A549 (cell line): ENCODE measurements at regions not wholly inside any gene's neighbourhood (a gene's known extent, or its start where the extent isn't known, plus 50 kb on each side); places are given as distances from the start of the nearest gene placed in this dataset.

Source experiments
- ATAC-seq, 2 experiments: fragments of 200-7000 bp in 1 of 2; fragments of >200 bp in 1 of 2; cut with Nextera tagmentation in 1 of 2; cut with Tn5 transposase in 1 of 2; 3 replicates each; pipeline versions ENCODE4 v1.8.0 to v1.9.1; 2018 to 2020; ENCODE audit warnings: mild to moderate bottlenecking in 1 of 2, moderate library complexity in 1 of 2
- CTCF ChIA-PET: fragments of 300-600 bp; sonication (Branson Sonifier 250); formaldehyde crosslinking; extraction: SDS; loops from one replicate; lab custom pipeline; 2021; ENCODE audit warnings: antibody characterized with exemption, inconsistent platforms; lab: Yijun Ruan, JAX
- POLR2A ChIA-PET: fragments of 350-600 bp; formaldehyde crosslinking; extraction: SDS; loops from one replicate; lab custom pipeline; 2021; ENCODE audit warnings: antibody characterized with exemption, inconsistent platforms; lab: Yijun Ruan, JAX
- DNase-seq, 2 experiments: peaks; one replicate each; pipeline versions ENCODE4 v3.0.0 to v3.0.0-alpha.2; 2011 to 2016; ENCODE audit warnings: low read depth in 1 of 2, low spot score in 1 of 2
- FAIRE-seq: peaks from 2 replicates; lab custom pipeline; 2011; peaks lifted over from hg19 to GRCh38; lab: Jason Lieb, UNC
- H3K27ac ChIP-seq, 2 experiments: fragments of >200 bp; sonication (Bioruptor Twin); formaldehyde crosslinking; 3 replicates each; pipeline ENCODE4 v1.5.1; 2016 to 2017
- H3K4me1 ChIP-seq: fragments of >200 bp; sonication (Bioruptor Twin); formaldehyde crosslinking; 3 replicates; pipeline ENCODE4 v1.6.1; 2016
- H3K4me2 ChIP-seq: fragments of >200 bp; sonication (Bioruptor Twin); formaldehyde crosslinking; 3 replicates; pipeline ENCODE4 v1.6.1; 2016
- H3K4me3 ChIP-seq: fragments of >200 bp; sonication (Bioruptor Twin); formaldehyde crosslinking; 3 replicates; pipeline ENCODE4 v1.5.1; 2016
- H3K9me3 ChIP-seq: fragments of >200 bp; sonication (Bioruptor Twin); formaldehyde crosslinking; 3 replicates; pipeline ENCODE4 v1.6.1; 2016
- EHF ChIP-seq: fragments of 250-450 bp; sonication (Bioruptor Pico); IDR thresholded peaks from 2 replicates; pipeline ENCODE4 v1.5.0; 2020; ENCODE audit warnings: mild to moderate bottlenecking
- ESRRA ChIP-seq: fragments of 150-350 bp; IDR thresholded peaks from 2 replicates; pipeline ENCODE4 v1.6.1; 2014; ENCODE audit warnings: mild to moderate bottlenecking, low read length, borderline replicate concordance
- FOSB ChIP-seq: fragments of 250-450 bp; sonication (Bioruptor Pico); IDR thresholded peaks from 2 replicates; pipeline ENCODE4 v1.5.0; 2020; ENCODE audit warnings: mild to moderate bottlenecking, moderate library complexity
- GATA3 ChIP-seq: IDR thresholded peaks from 2 replicates; pipeline ENCODE4 v1.6.1; 2012; ENCODE audit warnings: borderline replicate concordance
- HDAC2 ChIP-seq: fragments of 200-600 bp; sonication (generic); IDR thresholded peaks from 2 replicates; pipeline ENCODE4 v1.6.1; 2016
- HEYL ChIP-seq: fragments of 250-450 bp; sonication (Bioruptor Pico); IDR thresholded peaks from 2 replicates; pipeline ENCODE4 v1.8.0; 2021; ENCODE audit warnings: mild to moderate bottlenecking, moderate library complexity
- KDM1A ChIP-seq: fragments of 200-600 bp; sonication (generic); IDR thresholded peaks from 2 replicates; pipeline ENCODE4 v1.6.1; 2016; ENCODE audit warnings: low read depth, mild to moderate bottlenecking
- KDM5A ChIP-seq: fragments of 200-600 bp; sonication (generic); IDR thresholded peaks from 2 replicates; pipeline ENCODE4 v1.6.1; 2016; ENCODE audit warnings: antibody characterized with exemption, mild to moderate bottlenecking
- MYC ChIP-seq: IDR thresholded peaks from 2 replicates; pipeline ENCODE4 v1.6.1; 2012; ENCODE audit warnings: mild to moderate bottlenecking, inconsistent platforms, low read length, improper control_type of control experiment, borderline replicate concordance
- NFE2L2 ChIP-seq: fragments of 150-350 bp; conservative IDR thresholded peaks from 2 replicates; pipeline ENCODE4 v1.6.1; 2014; ENCODE audit warnings: low read length
- NPAS2 ChIP-seq: fragments of 250-450 bp; sonication (Bioruptor Pico); IDR thresholded peaks from 2 replicates; pipeline ENCODE4 v1.8.0; 2022; ENCODE audit warnings: mild to moderate bottlenecking, moderate library complexity, borderline replicate concordance
- NR3C1 ChIP-seq: fragments of >200 bp; sonication (Bioruptor Twin); formaldehyde crosslinking; IDR thresholded peaks from 3 replicates; pipeline ENCODE4 v1.6.1; 2017
- PHF8 ChIP-seq: fragments of 200-600 bp; sonication (generic); IDR thresholded peaks from 2 replicates; pipeline ENCODE4 v1.6.1; 2016; ENCODE audit warnings: low read depth, mild to moderate bottlenecking, antibody characterized with exemption, moderate library complexity, borderline replicate concordance
- RFX5 ChIP-seq: fragments of 450-650 bp; IDR thresholded peaks from 2 replicates; pipeline ENCODE4 v1.7.1; 2014; ENCODE audit warnings: antibody characterized with exemption, mild to moderate bottlenecking, moderate library complexity
- RNF2 ChIP-seq: fragments of 200-600 bp; sonication (generic); IDR thresholded peaks from 2 replicates; pipeline ENCODE4 v1.6.1; 2016; ENCODE audit warnings: low read depth, mild to moderate bottlenecking, antibody characterized with exemption, moderate library complexity, borderline replicate concordance
- SREBF2 ChIP-seq: fragments of 450-650 bp; IDR thresholded peaks from 2 replicates; pipeline ENCODE4 v1.6.1; 2014; ENCODE audit warnings: mild to moderate bottlenecking, moderate library complexity
- ZC3H11A ChIP-seq: fragments of 450-650 bp; IDR thresholded peaks from 2 replicates; pipeline ENCODE4 v1.6.1; 2014; ENCODE audit warnings: antibody characterized with exemption, mild to moderate bottlenecking
- WGBS: methylation state at CpG from one replicate; pipeline ENCODE4 v1.1.6; 2017; ENCODE audit errors: missing lambda C conversion rate; 5-methylcytosine and 5-hydroxymethylcytosine counted together
- TF ChIP-seq, protein P1 (sequence below): fragments of 450-650 bp; IDR thresholded peaks from 2 replicates; pipeline ENCODE4 v1.6.1; 2014; ENCODE audit warnings: antibody characterized with exemption
- TF ChIP-seq, protein P2 (sequence below): fragments of 200-600 bp; sonication (generic); IDR thresholded peaks from 2 replicates; pipeline ENCODE4 v1.6.1; 2016; ENCODE audit warnings: antibody characterized with exemption, mild to moderate bottlenecking, moderate library complexity
- TF ChIP-seq, protein P3 (sequence below): fragments of 150-350 bp; IDR thresholded peaks from 2 replicates; pipeline ENCODE4 v1.6.1; 2014; ENCODE audit warnings: low read depth, mild to moderate bottlenecking, low read length

DNA sequence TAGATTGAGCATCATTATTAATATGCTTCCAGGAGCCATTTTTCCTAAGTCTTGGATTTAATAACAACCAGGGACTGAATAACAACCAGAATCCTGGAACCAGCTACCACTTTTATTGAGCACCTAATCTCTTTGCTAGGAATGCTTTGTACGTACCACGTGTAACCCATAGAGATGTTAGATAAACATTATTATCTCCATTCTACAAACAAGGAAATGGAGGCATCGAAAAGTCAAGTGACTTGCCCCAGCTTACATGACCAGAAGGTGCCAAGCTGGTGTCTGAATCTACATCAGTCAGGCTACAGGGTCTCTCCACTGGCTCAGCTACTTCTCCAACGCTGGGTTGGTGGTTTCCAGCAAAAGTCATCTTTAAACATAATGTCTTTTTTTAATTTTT is 256.1 kb upstream of the ANKRD55 start:
- H3K4me2 ChIP-seq: no peak overlapping the region
- ChIA-PET CTCF (interaction anchor here (1.2 kb wide), 1 partner anchor 28 kb away, joined by 3 read pairs; no protein-coding TSS in a partner anchor), POLR2A (no interaction called here)
- no peak overlapping the region for H3K27ac ChIP-seq
- H3K9me3 ChIP-seq: no peaks in the 10 kb centered on the region
- DNase-seq (no peak), ATAC-seq (no peak), FAIRE-seq (no peak)
- 46% methylated on average over 4 of the region's 4 CpGs for WGBS
- no peak overlapping the region for H3K4me3 ChIP-seq
- TF ChIP-seq MYC: no peak
- TF ChIP-seq, all 56 proteins: peak for 0
- no peaks in the 10 kb centered on the region for H3K4me1 ChIP-seq

DNA sequence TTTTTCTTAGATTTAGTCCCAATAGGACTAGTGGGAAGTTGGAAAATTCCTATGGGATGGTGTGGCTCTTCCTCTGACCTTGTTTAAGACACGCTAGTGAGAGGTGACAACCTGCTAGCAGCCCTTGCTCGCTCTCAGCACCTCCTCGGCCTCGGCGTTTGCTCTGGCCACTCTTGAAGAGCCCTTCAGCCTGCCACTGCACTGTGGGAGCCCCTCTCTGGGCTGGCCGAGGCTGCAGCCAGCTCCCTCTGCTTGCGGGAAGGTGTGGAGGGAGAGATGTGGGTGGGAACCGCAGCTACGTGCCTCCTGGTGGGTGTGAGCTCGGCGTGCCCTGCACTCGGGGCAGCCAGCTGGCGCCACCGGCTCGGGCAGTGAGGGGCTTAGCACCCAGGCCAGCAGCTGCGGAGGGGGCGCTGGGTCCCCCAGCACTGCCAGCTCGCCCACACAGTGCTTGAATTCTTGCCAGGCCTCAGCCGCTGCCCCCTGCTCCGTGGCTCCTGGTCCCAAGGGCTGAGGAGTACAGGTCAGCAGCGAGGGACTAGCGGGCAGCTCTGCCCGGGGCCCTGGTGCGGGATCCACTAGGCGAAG is 254.5 kb upstream of the ANKRD55 start:
- no peak for FAIRE-seq
- DNase-seq: no peak
- Histone ChIP-seq H3K27ac (no peak overlapping the region), H3K9me3 (no peaks in the 10 kb centered on the region), H3K4me1 (no peaks in the 10 kb centered on the region), H3K4me3 (no peak overlapping the region), H3K4me2 (no peak overlapping the region)
- POLR2A ChIA-PET: no interaction called here
- 63% methylated on average over 12 of the region's 25 CpGs for WGBS
- no peak for ATAC-seq
- TF ChIP-seq RFX5 (no peak), GATA3 (no peak), PHF8 (no peak), NPAS2 (CRISPR knock-in tag) (no peak), FOSB (CRISPR knock-in tag) (no peak), RNF2 (no peak), KDM1A (no peak), NFE2L2 (no peak), HDAC2 (no peak), ZC3H11A (no peak), HEYL (CRISPR knock-in tag) (no peak), EHF (CRISPR knock-in tag) (no peak), ESRRA (no peak), NR3C1 (no peak), KDM5A (no peak), SREBF2 (no peak)
- TF ChIP-seq, protein P1, sequence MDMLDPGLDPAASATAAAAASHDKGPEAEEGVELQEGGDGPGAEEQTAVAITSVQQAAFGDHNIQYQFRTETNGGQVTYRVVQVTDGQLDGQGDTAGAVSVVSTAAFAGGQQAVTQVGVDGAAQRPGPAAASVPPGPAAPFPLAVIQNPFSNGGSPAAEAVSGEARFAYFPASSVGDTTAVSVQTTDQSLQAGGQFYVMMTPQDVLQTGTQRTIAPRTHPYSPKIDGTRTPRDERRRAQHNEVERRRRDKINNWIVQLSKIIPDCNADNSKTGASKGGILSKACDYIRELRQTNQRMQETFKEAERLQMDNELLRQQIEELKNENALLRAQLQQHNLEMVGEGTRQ: no peak
- TF ChIP-seq, protein P2, sequence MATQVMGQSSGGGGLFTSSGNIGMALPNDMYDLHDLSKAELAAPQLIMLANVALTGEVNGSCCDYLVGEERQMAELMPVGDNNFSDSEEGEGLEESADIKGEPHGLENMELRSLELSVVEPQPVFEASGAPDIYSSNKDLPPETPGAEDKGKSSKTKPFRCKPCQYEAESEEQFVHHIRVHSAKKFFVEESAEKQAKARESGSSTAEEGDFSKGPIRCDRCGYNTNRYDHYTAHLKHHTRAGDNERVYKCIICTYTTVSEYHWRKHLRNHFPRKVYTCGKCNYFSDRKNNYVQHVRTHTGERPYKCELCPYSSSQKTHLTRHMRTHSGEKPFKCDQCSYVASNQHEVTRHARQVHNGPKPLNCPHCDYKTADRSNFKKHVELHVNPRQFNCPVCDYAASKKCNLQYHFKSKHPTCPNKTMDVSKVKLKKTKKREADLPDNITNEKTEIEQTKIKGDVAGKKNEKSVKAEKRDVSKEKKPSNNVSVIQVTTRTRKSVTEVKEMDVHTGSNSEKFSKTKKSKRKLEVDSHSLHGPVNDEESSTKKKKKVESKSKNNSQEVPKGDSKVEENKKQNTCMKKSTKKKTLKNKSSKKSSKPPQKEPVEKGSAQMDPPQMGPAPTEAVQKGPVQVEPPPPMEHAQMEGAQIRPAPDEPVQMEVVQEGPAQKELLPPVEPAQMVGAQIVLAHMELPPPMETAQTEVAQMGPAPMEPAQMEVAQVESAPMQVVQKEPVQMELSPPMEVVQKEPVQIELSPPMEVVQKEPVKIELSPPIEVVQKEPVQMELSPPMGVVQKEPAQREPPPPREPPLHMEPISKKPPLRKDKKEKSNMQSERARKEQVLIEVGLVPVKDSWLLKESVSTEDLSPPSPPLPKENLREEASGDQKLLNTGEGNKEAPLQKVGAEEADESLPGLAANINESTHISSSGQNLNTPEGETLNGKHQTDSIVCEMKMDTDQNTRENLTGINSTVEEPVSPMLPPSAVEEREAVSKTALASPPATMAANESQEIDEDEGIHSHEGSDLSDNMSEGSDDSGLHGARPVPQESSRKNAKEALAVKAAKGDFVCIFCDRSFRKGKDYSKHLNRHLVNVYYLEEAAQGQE: no peak
- TF ChIP-seq, protein P3, sequence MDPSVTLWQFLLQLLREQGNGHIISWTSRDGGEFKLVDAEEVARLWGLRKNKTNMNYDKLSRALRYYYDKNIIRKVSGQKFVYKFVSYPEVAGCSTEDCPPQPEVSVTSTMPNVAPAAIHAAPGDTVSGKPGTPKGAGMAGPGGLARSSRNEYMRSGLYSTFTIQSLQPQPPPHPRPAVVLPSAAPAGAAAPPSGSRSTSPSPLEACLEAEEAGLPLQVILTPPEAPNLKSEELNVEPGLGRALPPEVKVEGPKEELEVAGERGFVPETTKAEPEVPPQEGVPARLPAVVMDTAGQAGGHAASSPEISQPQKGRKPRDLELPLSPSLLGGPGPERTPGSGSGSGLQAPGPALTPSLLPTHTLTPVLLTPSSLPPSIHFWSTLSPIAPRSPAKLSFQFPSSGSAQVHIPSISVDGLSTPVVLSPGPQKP: no peak
- CTCF ChIA-PET: interaction anchor here (1.0 kb wide), 1 partner anchor 350 kb away, joined by 3 read pairs; no protein-coding TSS in a partner anchor
